ENCODE measurements at regions not wholly inside any gene's neighbourhood (a gene's known extent, or its start where the extent isn't known, plus 50 kb on each side); places are given as distances from the start of the nearest gene placed in this dataset.

- Histone ChIP-seq H3K4me1 (ENCODE audit: insufficient read depth, low read length, severe bottlenecking) (no peaks in the 10 kb centered on the region), H4K20me1 (ENCODE audit: insufficient read depth, low read length) (no peaks in the 10 kb centered on the region), H3K36me3 (ENCODE audit: insufficient read depth, low read length) (no peaks in the 10 kb centered on the region), H3K4me3 (ENCODE audit: low read depth, low read length, poor library complexity, severe bottlenecking) (no peak overlapping the region), H3K27ac (ENCODE audit: low read depth, low read length, poor library complexity, severe bottlenecking) (no peak overlapping the region), H3K27me3 (ENCODE audit: insufficient read depth, low read length) (no peaks in the 10 kb centered on the region), H3K9ac (ENCODE audit: low read length) (no peak overlapping the region), H3F3A (ENCODE audit: insufficient read depth, low read length) (no peaks in the 10 kb centered on the region), H2AFZ (ENCODE audit: low read length) (no peak overlapping the region), H3K4me2 (ENCODE audit: low read length) (no peak overlapping the region), H3K79me2 (ENCODE audit: insufficient read depth, low read length) (no peaks in the 10 kb centered on the region), H3K9me2 (ENCODE audit: low read depth, low read length) (no peaks in the 10 kb centered on the region), H3K9me3 (ENCODE audit: low read length) (no peaks in the 10 kb centered on the region)
- TF ChIP-seq EZH2 (IDR thresholded peaks at IDR 0.05; ENCODE audit: borderline replicate concordance, low read length) (no peak), CTCF (IDR thresholded peaks at IDR 0.05; ENCODE audit: low read length) (no peak)
Measured at GRCh38 chr1:220952961-220953643, 73.9 kb downstream of the HLX start.

- H3F3A ChIP-seq (ENCODE audit: insufficient read depth, low read length), result no peaks in the 10 kb centered on the region
- H4K20me1 ChIP-seq (ENCODE audit: insufficient read depth, low read length), result no peaks in the 10 kb centered on the region
- no peak overlapping the region for H3K27ac ChIP-seq (ENCODE audit: low read depth, low read length, poor library complexity, severe bottlenecking)
- no peaks in the 10 kb centered on the region for H3K36me3 ChIP-seq (ENCODE audit: insufficient read depth, low read length)
- no peaks in the 10 kb centered on the region for H3K9me2 ChIP-seq (ENCODE audit: low read depth, low read length)
- H3K9ac ChIP-seq (ENCODE audit: low read length), result no peak overlapping the region
- no peaks in the 10 kb centered on the region for H3K79me2 ChIP-seq (ENCODE audit: insufficient read depth, low read length)
- no peaks in the 10 kb centered on the region for H3K9me3 ChIP-seq (ENCODE audit: low read length)
- no peaks in the 10 kb centered on the region for H3K27me3 ChIP-seq (ENCODE audit: insufficient read depth, low read length)
- H3K4me1 ChIP-seq (ENCODE audit: insufficient read depth, low read length, severe bottlenecking), result no peaks in the 10 kb centered on the region
- H2AFZ ChIP-seq (ENCODE audit: low read length), result no peak overlapping the region
- no peak overlapping the region for H3K4me2 ChIP-seq (ENCODE audit: low read length)
- TF ChIP-seq EZH2 (IDR thresholded peaks at IDR 0.05; ENCODE audit: borderline replicate concordance, low read length), result no peak
- TF ChIP-seq CTCF (IDR thresholded peaks at IDR 0.05; ENCODE audit: low read length), result no peak
- no peak overlapping the region for H3K4me3 ChIP-seq (ENCODE audit: low read depth, low read length, poor library complexity, severe bottlenecking)
Measured at GRCh38 chr1:220954321-220955075, 75.3 kb downstream of the HLX start.

GRCh38 chr1:220955116-220955515 is 75.9 kb downstream of the HLX start:
- no peaks in the 10 kb centered on the region for H3K4me1 ChIP-seq (ENCODE audit: insufficient read depth, low read length, severe bottlenecking)
- H3K27me3 ChIP-seq (ENCODE audit: insufficient read depth, low read length), result no peaks in the 10 kb centered on the region
- no peaks in the 10 kb centered on the region for H3F3A ChIP-seq (ENCODE audit: insufficient read depth, low read length)
- no peak overlapping the region for H2AFZ ChIP-seq (ENCODE audit: low read length)
- H3K36me3 ChIP-seq (ENCODE audit: insufficient read depth, low read length), result no peaks in the 10 kb centered on the region
- H3K9me2 ChIP-seq (ENCODE audit: low read depth, low read length), result no peaks in the 10 kb centered on the region
- no peaks in the 10 kb centered on the region for H3K79me2 ChIP-seq (ENCODE audit: insufficient read depth, low read length)
- H3K4me3 ChIP-seq (ENCODE audit: low read depth, low read length, poor library complexity, severe bottlenecking), result no peak overlapping the region
- H3K9ac ChIP-seq (ENCODE audit: low read length), result no peak overlapping the region
- TF ChIP-seq EZH2 (IDR thresholded peaks at IDR 0.05; ENCODE audit: borderline replicate concordance, low read length) (no peak), CTCF (IDR thresholded peaks at IDR 0.05; ENCODE audit: low read length) (no peak)
- no peak overlapping the region for H3K4me2 ChIP-seq (ENCODE audit: low read length)
- H3K9me3 ChIP-seq (ENCODE audit: low read length), result no peaks in the 10 kb centered on the region
- H4K20me1 ChIP-seq (ENCODE audit: insufficient read depth, low read length), result no peaks in the 10 kb centered on the region
- no peak overlapping the region for H3K27ac ChIP-seq (ENCODE audit: low read depth, low read length, poor library complexity, severe bottlenecking)
